SK-N-SH (cell line): ENCODE measurements at regions not wholly inside any gene's neighbourhood (a gene's known extent, or its start where the extent isn't known, plus 50 kb on each side); places are given as distances from the start of the nearest gene placed in this dataset.
A peak's percentile ranks its signal among the peaks of the same experiment; 100 is the strongest.

Experiments
- CTCF ChIA-PET: fragments of 300-600, 350-600 bp; formaldehyde crosslinking; extraction: SDS; loops from one replicate; lab custom pipeline; 2021; lab: Yijun Ruan, JAX
- POLR2A ChIA-PET: fragments of 350-600 bp; sonication (Branson Sonifier 250); formaldehyde crosslinking; extraction: SDS; loops from one replicate; lab custom pipeline; 2020; ENCODE audit warnings: antibody characterized with exemption, inconsistent platforms; lab: Yijun Ruan, JAX
- DNase-seq: peaks from one replicate; pipeline ENCODE4 v3.0.0; 2012
- H2AFZ ChIP-seq: fragments of 200-600 bp; sonication (generic); 2 replicates; pipeline ENCODE4 v1.8.1; 2016; ENCODE audit warnings: antibody characterized with exemption, mild to moderate bottlenecking, low read depth
- H3F3A ChIP-seq: fragments of 200-600 bp; sonication (generic); replicated peaks from 2 replicates; pipeline ENCODE3; 2016; ENCODE audit warnings: antibody characterized with exemption, mild to moderate bottlenecking; ENCODE audit not compliant: insufficient read depth
- H3K27ac ChIP-seq, 2 experiments: fragments of 200-500 bp in 1 of 2; fragments of 200-600 bp in 1 of 2; sonication (Bioruptor generic) in 1 of 2; sonication (generic), shearing (Covaris generic) in 1 of 2; 2 replicates each; pipeline versions ENCODE4 v1.5.1 to v1.6.1; 2014 to 2016; ENCODE audit warnings: low read depth in 2 of 2, inconsistent platforms in 1 of 2, low read length in 1 of 2, mild to moderate bottlenecking in 1 of 2, mixed read lengths in 1 of 2
- H3K27me3 ChIP-seq: fragments of 200-600 bp; sonication (generic), shearing (Covaris generic); 2 replicates; pipeline ENCODE4 v1.6.1; 2016; ENCODE audit warnings: mixed run types; ENCODE audit not compliant: insufficient read depth
- H3K36me3 ChIP-seq, 2 experiments: fragments of 200-500 bp in 1 of 2; fragments of 200-600 bp in 1 of 2; sonication (Bioruptor generic) in 1 of 2; sonication (generic) in 1 of 2; replicated peaks in 1 of 2; 2 replicates each; pipeline versions ENCODE3 to v1.5.1; 2014 to 2016; ENCODE audit warnings: low read length in 1 of 2, mild to moderate bottlenecking in 1 of 2; ENCODE audit not compliant: insufficient read depth in 2 of 2, control insufficient read depth in 1 of 2
- H3K4me1 ChIP-seq, 2 experiments: fragments of 200-500 bp in 1 of 2; fragments of 200-600 bp in 1 of 2; sonication (Bioruptor generic) in 1 of 2; sonication (generic), shearing (Covaris generic) in 1 of 2; 2 replicates each; pipeline versions ENCODE4 v1.5.1 to v1.6.1; 2014 to 2016; ENCODE audit warnings: low read depth in 1 of 2, low read length in 1 of 2, mixed run types in 1 of 2; ENCODE audit not compliant: insufficient read depth in 2 of 2, control insufficient read depth in 1 of 2
- H3K4me2 ChIP-seq: fragments of 200-600 bp; sonication (generic), shearing (Covaris generic); 2 replicates; pipeline ENCODE4 v1.6.1; 2017; ENCODE audit warnings: mixed run types
- H3K4me3 ChIP-seq, 2 experiments: fragments of 200-500 bp in 1 of 2; fragments of 200-600 bp in 1 of 2; sonication (Bioruptor generic) in 1 of 2; sonication (generic), shearing (Covaris generic) in 1 of 2; 2 replicates each; pipeline versions ENCODE4 v1.5.1 to v1.8.1; 2014 to 2016; ENCODE audit warnings: low read depth in 2 of 2, inconsistent platforms in 1 of 2, low read length in 1 of 2, mild to moderate bottlenecking in 1 of 2, mixed read lengths in 1 of 2, moderate library complexity in 1 of 2
- H3K79me2 ChIP-seq: fragments of 200-600 bp; sonication (generic); 2 replicates; pipeline ENCODE4 v1.8.1; 2017; ENCODE audit warnings: mild to moderate bottlenecking; ENCODE audit not compliant: insufficient read depth
- H3K9ac ChIP-seq: fragments of 200-600 bp; sonication (generic); 2 replicates; pipeline ENCODE4 v1.6.1; 2017; ENCODE audit warnings: mixed run types
- H3K9me2 ChIP-seq: fragments of 200-600 bp; sonication (generic); 2 replicates; pipeline ENCODE4 v1.6.1; 2017; ENCODE audit warnings: mixed run types
- H3K9me3 ChIP-seq: fragments of 200-600 bp; sonication (generic); 2 replicates; pipeline ENCODE4 v1.6.1; 2017; ENCODE audit warnings: mixed run types, mild to moderate bottlenecking, moderate library complexity
- H4K20me1 ChIP-seq: fragments of 200-600 bp; sonication (generic); 2 replicates; pipeline ENCODE4 v1.6.1; 2017; ENCODE audit warnings: mild to moderate bottlenecking, mixed run types; ENCODE audit not compliant: insufficient read depth
- CHD2 ChIP-seq: fragments of 150-350 bp; IDR thresholded peaks from 2 replicates; pipeline ENCODE4 v1.6.1; 2018; ENCODE audit warnings: low read length; ENCODE audit not compliant: partially characterized antibody
- CTCF ChIP-seq: fragments of 200-600 bp; sonication (generic); IDR thresholded peaks from 2 replicates; pipeline ENCODE4 v1.6.1; 2017; ENCODE audit warnings: antibody characterized with exemption, mild to moderate bottlenecking, moderate library complexity
- ELF1 ChIP-seq: IDR thresholded peaks from 2 replicates; pipeline ENCODE4 v1.4.0; 2012
- EZH2phosphoT487 ChIP-seq: fragments of 200-600 bp; sonication (generic); IDR thresholded peaks from 2 replicates; pipeline ENCODE4 v1.6.1; 2017; ENCODE audit warnings: low read depth, mixed run types, mild to moderate bottlenecking, antibody characterized with exemption, moderate library complexity, borderline replicate concordance
- FOSL2 ChIP-seq: IDR thresholded peaks from 2 replicates; pipeline ENCODE4 v1.4.0; 2012; ENCODE audit warnings: low read depth, mild to moderate bottlenecking, moderate library complexity, borderline replicate concordance
- FOXJ3 ChIP-seq: sonication (generic); formaldehyde crosslinking; IDR thresholded peaks from 2 replicates; pipeline ENCODE4 v1.5.1; 2020; ENCODE audit warnings: mild to moderate bottlenecking, missing genetic modification reagents
- FOXM1 ChIP-seq: IDR thresholded peaks from 2 replicates; pipeline ENCODE4 v1.4.0; 2012; ENCODE audit warnings: low read depth, mild to moderate bottlenecking
- GABPA ChIP-seq: IDR thresholded peaks from 2 replicates; pipeline ENCODE4 v1.4.0; 2012; ENCODE audit warnings: low read depth, mild to moderate bottlenecking
- GATA2 ChIP-seq: sonication (generic); formaldehyde crosslinking; IDR thresholded peaks from 2 replicates; pipeline ENCODE4 v1.5.0; 2020; ENCODE audit warnings: mild to moderate bottlenecking, missing genetic modification reagents
- MEF2A ChIP-seq: IDR thresholded peaks from 2 replicates; pipeline ENCODE4 v1.4.0; 2012; ENCODE audit warnings: low read depth, borderline replicate concordance
- NFIC ChIP-seq: IDR thresholded peaks from 2 replicates; pipeline ENCODE4 v1.4.0; 2012; ENCODE audit warnings: borderline replicate concordance
- PBX3 ChIP-seq: IDR thresholded peaks from 2 replicates; pipeline ENCODE4; 2012
- POLR2AphosphoS5 ChIP-seq: IDR thresholded peaks from 2 replicates; pipeline ENCODE4 v1.6.1; 2012; ENCODE audit warnings: low read depth, low read length
- RAD21 ChIP-seq: IDR thresholded peaks from 2 replicates; pipeline ENCODE4 v1.6.1; 2012; ENCODE audit warnings: mild to moderate bottlenecking, low read length
- RFX5 ChIP-seq: IDR thresholded peaks from 2 replicates; pipeline ENCODE4 v1.6.1; 2012; ENCODE audit warnings: mild to moderate bottlenecking, improper control_type of control experiment, low read length
- RXRA ChIP-seq: IDR thresholded peaks from 2 replicates; pipeline ENCODE4 v1.4.0; 2012; ENCODE audit warnings: low read depth, mild to moderate bottlenecking, borderline replicate concordance
- SIN3A ChIP-seq: IDR thresholded peaks from 2 replicates; pipeline ENCODE4 v1.6.1; 2012; ENCODE audit warnings: low read depth, mild to moderate bottlenecking, low read length, moderate library complexity, borderline replicate concordance
- SMC3 ChIP-seq: IDR thresholded peaks from 2 replicates; pipeline ENCODE4 v1.6.1; 2012; ENCODE audit warnings: low read depth, low read length, improper control_type of control experiment
- TAF1 ChIP-seq: IDR thresholded peaks from 2 replicates; pipeline ENCODE4 v1.6.1; 2012; ENCODE audit warnings: low read depth, mild to moderate bottlenecking, low read length, moderate library complexity, borderline replicate concordance
- TCF12 ChIP-seq: IDR thresholded peaks from 2 replicates; pipeline ENCODE4 v1.4.0; 2012
- USF1 ChIP-seq: IDR thresholded peaks from 2 replicates; pipeline ENCODE4 v1.4.0; 2012; ENCODE audit warnings: low read depth, borderline replicate concordance
- YY1 ChIP-seq: IDR thresholded peaks from 2 replicates; pipeline ENCODE4 v1.4.0; 2012; ENCODE audit warnings: low read depth, mild to moderate bottlenecking
- WGBS: methylation state at CpG from one replicate; pipeline ENCODE4 v1.1.6; 2017; ENCODE audit warnings: low lambda C conversion rate; 5-methylcytosine and 5-hydroxymethylcytosine counted together
- TF ChIP-seq, protein P1 (sequence below): IDR thresholded peaks from 2 replicates; pipeline ENCODE4 v1.4.0; 2012; ENCODE audit warnings: low read depth

DNA sequence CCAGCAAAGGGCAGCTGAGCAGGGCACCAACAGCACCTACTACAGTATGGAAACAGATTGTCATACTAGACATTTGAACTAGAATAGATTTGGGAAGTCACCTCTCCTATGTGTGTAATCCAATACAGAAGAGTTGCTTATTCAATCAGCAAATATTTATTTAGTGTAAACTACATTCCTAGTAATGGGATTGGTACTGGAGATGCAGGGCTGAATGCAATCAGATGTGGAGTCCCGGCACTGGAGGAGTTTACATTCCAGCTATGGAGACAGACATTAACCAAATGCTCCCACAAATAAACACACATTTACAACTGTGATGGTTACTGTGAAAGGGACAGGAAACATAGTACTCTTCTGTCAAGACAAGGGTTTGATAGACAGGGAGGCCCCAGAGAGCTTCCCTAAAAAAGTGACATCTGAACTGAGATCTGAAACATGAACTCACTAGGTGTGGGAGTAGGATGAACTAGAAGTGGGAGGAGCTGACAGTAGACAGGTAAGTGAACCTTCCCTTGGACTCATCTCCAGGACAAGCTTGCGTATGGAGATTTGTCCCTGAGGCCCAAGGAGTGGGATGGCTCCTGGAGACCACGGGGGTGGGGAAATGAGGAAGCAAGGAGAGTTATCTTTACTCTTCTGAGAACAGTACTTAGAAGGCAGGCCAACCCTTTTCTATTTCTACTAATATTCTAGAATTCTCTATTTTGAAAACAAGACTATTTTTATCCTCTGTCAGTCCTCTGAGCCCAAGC is 420.5 kb downstream of the MAFB start (continued):
- TF ChIP-seq, protein P1, sequence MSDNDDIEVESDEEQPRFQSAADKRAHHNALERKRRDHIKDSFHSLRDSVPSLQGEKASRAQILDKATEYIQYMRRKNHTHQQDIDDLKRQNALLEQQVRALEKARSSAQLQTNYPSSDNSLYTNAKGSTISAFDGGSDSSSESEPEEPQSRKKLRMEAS = no peak

DNA sequence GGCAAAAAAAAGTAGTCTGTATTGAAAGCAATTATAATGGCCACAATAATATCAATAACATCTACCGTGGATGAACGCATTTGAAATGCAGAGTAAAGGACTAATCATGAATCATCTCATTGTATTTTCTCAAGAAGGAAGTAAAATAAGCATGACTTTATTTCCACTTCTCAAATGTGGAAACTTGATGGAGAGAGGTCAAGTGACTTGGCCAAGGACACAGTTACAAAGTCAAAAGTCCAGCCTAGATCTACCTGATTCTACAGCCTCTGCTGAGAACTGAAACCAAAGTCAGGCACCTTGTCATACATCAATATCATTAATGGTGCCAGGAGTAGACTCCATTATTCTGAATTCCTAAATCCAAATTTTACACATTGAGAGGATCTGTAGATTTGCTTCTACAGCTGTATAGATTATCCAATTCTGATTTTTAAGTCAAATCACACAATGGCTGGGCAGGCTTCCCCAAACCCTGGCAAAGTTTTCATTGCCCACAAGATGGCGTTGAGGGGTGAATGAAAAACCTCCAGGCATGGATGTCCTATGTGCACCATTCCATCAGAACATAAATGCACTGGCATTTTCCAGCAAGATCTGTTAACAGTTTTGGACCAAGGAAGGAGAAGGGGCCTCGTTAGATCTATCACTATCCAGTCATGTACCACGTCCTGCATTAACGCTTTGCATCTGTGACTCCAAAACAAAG is 423.1 kb downstream of the MAFB start:
- no peaks in the 10 kb centered on the region for H3K9me3 ChIP-seq
- no peaks in the 10 kb centered on the region for H3F3A ChIP-seq
- H3K4me2 ChIP-seq = no peak overlapping the region
- H3K79me2 ChIP-seq = no peaks in the 10 kb centered on the region
- ChIA-PET CTCF (interaction anchor here (0.6 to 3.0 kb wide), 3 partner anchors 10 to 424 kb away, joined by 3 to 11 read pairs (median 10); no protein-coding TSS in a partner anchor), POLR2A (no interaction called here)
- H4K20me1 ChIP-seq = no peaks in the 10 kb centered on the region
- H3K27me3 ChIP-seq = no peaks in the 10 kb centered on the region
- H3K9me2 ChIP-seq = no peaks in the 10 kb centered on the region
- no peak overlapping the region; a peak in 1 of 4 replicates for H3K4me3 ChIP-seq
- no peak overlapping the region for H3K9ac ChIP-seq
- 58% methylated on average over 6 of the region's 6 CpGs for WGBS
- H3K27ac ChIP-seq = no peak overlapping the region
- peaks cover 0 to 4% of the 10 kb centered on the region in 2 experiments; a peak in 2 of 4 replicates for H3K4me1 ChIP-seq
- no peak for TF ChIP-seq NFIC
- TF ChIP-seq, protein P1 = no peak
- TF ChIP-seq SMC3 = peak; percentile 72
- peak; percentile 77 for TF ChIP-seq RAD21
- no peak for TF ChIP-seq FOSL2
- no peak for TF ChIP-seq MEF2A
- peak; percentile 57 for TF ChIP-seq CTCF
- no peak for TF ChIP-seq TCF12
- no peak for TF ChIP-seq CHD2
- no peak for TF ChIP-seq GABPA
- no peak for TF ChIP-seq POLR2AphosphoS5
- no peak for TF ChIP-seq TAF1
- no peak for TF ChIP-seq RFX5
- no peak for TF ChIP-seq SIN3A
- no peak for TF ChIP-seq USF1
- no peak for TF ChIP-seq YY1
- no peak for TF ChIP-seq FOXM1
- no peak for TF ChIP-seq ELF1
- no peak for TF ChIP-seq PBX3
- no peak for TF ChIP-seq RXRA
- no peak for TF ChIP-seq FOXJ3 (CRISPR knock-in tag)
- no peak for TF ChIP-seq GATA2
- no peak for TF ChIP-seq EZH2phosphoT487
- no peak overlapping the region for H2AFZ ChIP-seq
- peak; percentile 35 for DNase-seq
- H3K36me3 ChIP-seq = no peaks in the 10 kb centered on the region
